HG03571 (cell line): ENCODE measurements at regions not wholly inside any gene's neighbourhood (a gene's known extent, or its start where the extent isn't known, plus 50 kb on each side); places are given as distances from the start of the nearest gene placed in this dataset.

Experiments used
- ATAC-seq: cut with Tn5 transposase; IDR thresholded peaks from one replicate; pipeline ENCODE4 v1.9.1; 2021; ENCODE audit not compliant: unreplicated experiment

DNA sequence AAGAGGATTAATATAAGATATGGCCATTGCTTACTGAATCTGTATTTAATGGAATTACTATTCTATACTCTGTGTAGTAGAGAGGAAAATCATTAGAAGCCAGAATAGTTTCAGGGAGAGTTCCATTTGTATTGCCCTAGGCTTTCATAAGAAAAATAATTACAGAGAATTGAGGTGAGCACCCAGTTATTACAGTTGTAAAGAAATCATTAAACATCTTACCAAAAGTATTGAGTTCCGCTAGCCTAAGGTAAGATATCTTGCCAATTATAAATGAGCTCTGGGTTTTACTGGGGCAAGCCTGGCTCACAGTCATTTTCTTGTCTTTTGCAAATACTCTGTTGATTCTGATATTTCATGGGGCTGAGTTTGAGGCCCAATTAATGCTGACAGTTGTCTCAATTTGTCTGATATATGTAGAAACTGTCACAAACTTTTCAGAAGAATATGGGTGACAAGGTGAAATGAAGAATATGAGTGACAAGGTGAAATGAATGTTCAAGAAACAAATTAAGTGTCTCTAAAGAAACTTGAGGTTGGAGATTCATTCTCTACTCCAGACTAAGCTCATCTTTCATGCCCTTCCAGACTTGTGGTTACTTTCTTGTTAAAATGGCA is 127.8 kb downstream of the PTGER3 start:
- no peak for ATAC-seq
